ENCODE measurements at regions not wholly inside any gene's neighbourhood (a gene's known extent, or its start where the extent isn't known, plus 50 kb on each side); places are given as distances from the start of the nearest gene placed in this dataset.
"Not testable (repeated sequence)": the region's sequence is repeated elsewhere in the genome, so short reads cannot be mapped to it uniquely, and the experiment has no call there.

DNA sequence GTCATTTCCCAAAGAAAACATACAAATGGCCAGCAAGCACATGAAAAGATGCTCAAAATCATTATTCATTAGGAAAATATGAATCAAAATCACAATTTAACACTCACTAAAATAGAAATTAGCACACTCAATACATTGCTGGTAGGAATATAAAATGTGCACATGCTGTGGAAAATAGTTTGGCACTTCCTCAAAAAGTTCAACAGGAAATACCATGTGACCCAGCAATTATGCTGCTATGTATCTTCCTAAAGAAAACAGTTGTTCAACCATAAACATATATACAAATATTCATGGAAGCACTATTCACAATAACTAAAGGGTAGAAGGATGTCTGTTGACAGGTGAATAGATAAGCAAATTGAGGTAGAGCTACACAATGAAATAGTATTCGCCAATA is 187.3 kb upstream of the SOX6 start:
- DNase-seq (ENCODE audit: low spot score in 2 of 2), result no peak
- Histone ChIP-seq H3K9me3 (no peaks in the 10 kb centered on the region; the same call in none of the 2 replicates), H3K4me1 (0 out of 2 replicates have a peak, but pooled peaks cover 3% of the 10 kb centered on the region), H3K27me3 (ENCODE audit: low read depth) (no peaks in the 10 kb centered on the region), H3K4me3 (no peak overlapping the region), H3K36me3 (replicated peaks) (no peaks in the 10 kb centered on the region)
- in situ Hi-C loops (cut with MboI; ENCODE audit: low sequenced_read_pairs), result no loop called here

DNA sequence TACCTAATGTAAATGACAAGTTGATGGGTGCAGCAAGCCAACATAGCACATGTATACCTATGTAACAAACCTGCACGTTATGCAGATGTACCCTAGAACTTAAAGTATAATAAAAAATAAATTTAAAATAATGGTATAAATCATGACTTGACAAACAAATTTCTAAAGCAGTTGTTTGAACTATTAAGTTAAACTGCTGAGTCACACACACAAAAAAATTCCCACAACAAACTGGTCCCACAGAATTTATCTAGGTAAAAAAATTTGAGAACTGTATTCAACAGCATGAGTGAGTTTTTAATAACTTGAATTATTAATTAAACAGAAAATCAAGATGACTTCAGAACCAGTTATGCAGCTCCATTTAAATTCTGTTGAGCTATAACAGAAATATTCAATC is 186.0 kb upstream of the SOX6 start:
- Histone ChIP-seq H3K9me3 (no peaks in the 10 kb centered on the region; the same call in none of the 2 replicates), H3K36me3 (replicated peaks) (no peaks in the 10 kb centered on the region), H3K27me3 (ENCODE audit: low read depth) (no peaks in the 10 kb centered on the region), H3K4me3 (no peak overlapping the region), H3K4me1 (0 out of 2 replicates have a peak, but pooled peaks cover 3% of the 10 kb centered on the region)
- DNase-seq (ENCODE audit: low spot score in 2 of 2), result no peak
- in situ Hi-C loops (cut with MboI; ENCODE audit: low sequenced_read_pairs), result no loop called here

DNA sequence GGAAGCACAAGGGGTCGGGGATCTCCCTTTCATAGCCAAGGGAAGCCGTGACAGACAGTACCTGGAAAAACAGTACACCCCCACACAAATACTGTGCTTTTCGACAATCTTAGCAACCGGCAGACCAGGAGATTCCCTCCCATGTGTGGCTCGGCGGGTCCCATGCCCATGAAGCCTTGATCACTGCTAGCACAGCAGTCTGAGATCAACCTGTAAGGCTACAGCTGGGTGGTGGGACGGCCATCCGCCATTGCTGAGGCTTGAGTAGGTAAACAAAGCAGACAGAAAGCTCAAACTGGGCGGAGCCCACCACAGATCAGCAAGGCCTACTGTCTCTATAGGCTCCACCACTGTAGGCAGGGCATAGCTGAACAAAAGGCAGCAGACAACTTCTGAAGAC is 180.2 kb upstream of the SOX6 start:
- H3K4me3 ChIP-seq, result no peak overlapping the region
- H3K27me3 ChIP-seq (ENCODE audit: low read depth), result no peaks in the 10 kb centered on the region
- DNase-seq (ENCODE audit: low spot score in 2 of 2), result no peak
- H3K9me3 ChIP-seq, result no peaks in the 10 kb centered on the region
- in situ Hi-C loops (cut with MboI; ENCODE audit: low sequenced_read_pairs), result no loop called here
- no peaks in the 10 kb centered on the region for H3K4me1 ChIP-seq
- H3K36me3 ChIP-seq (replicated peaks), result no peaks in the 10 kb centered on the region

DNA sequence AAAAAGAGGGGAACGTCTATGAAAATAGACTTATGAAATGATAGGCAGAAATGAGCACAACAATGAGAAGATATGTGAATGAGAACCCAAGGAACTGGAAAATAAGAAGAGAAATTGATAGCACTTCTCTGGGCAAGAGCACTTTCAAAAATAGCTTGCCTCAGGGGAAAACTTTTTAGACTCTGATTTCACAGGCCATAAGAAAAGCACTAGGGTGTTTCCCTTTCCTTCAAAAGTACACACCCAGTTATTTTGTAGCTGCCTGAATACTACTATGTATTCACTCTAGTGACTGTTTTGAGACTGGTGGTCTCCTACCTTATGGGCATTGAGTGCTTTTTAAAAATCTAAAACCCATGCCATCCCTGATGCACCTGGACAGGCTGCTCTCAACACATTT is 172.3 kb upstream of the SOX6 start:
- DNase-seq (ENCODE audit: low spot score in 2 of 2), result no peak
- in situ Hi-C loops (cut with MboI; ENCODE audit: low sequenced_read_pairs), result no loop called here
- H3K9me3 ChIP-seq, result no peaks in the 10 kb centered on the region
- peaks cover 3% of the 10 kb centered on the region; the same call in 1 of the 2 replicates for H3K4me1 ChIP-seq
- no peaks in the 10 kb centered on the region for H3K36me3 ChIP-seq (replicated peaks)
- H3K4me3 ChIP-seq, result no peak overlapping the region
- H3K27me3 ChIP-seq (ENCODE audit: low read depth), result no peaks in the 10 kb centered on the region

DNA sequence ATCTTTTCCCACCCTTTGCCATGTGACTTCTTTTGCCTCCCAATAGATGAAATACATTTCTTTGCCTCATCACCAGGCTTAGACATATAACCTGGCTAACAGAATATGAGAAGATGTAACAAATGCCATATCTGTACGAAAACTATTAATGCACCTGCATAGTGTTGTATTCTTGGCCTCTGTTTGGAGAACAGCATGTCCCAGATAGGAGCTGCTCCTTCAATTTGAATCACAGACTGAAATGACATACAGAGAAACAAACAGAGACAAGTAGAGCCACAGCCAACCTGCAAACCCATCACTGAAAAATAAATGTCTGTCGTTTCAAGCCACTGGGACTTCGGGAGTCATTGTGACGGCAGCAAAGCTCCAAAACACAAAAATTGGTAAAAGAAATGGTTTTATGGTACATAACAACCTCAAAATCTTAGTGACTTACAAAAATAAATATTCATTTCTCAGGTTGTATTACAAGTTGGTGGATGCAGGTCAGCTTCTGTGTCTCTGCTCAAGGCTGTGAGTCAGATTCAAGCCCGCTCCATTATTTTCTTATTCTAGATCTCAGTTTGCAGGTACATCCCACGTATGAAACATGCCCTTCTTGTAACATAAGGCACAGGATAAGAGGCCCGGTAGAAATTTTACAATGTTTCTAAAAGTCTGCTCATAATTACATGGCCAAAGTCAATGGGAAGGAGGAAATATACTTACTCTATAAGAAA is 171.3 kb upstream of the SOX6 start:
- DNase-seq (ENCODE audit: low spot score in 2 of 2), result no peak
- H3K9me3 ChIP-seq, result no peaks in the 10 kb centered on the region
- no peak overlapping the region for H3K4me3 ChIP-seq
- peaks cover 3% of the 10 kb centered on the region; the same call in 1 of the 2 replicates for H3K4me1 ChIP-seq
- no peaks in the 10 kb centered on the region for H3K27me3 ChIP-seq (ENCODE audit: low read depth)
- no peaks in the 10 kb centered on the region for H3K36me3 ChIP-seq (replicated peaks)
- in situ Hi-C loops (cut with MboI; ENCODE audit: low sequenced_read_pairs), result no loop called here

DNA sequence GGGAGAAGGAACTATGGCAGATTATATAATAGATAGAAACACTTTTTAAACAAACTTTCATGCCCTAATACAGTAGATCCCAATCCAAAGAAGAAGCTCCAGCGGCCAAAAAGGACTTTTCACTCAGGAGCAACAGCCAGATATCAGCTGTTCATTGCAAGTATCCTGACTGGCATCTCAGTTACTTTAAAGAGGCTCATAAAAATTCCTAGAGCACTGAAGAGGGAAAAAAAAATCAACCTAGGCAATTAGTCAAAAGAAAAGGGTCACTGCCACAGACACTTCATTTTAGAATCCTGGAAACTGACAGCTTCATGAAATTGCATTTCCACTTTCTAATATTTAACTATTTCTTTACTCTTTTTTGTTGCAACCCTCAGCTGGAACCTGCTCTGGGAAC is 170.6 kb upstream of the SOX6 start:
- Histone ChIP-seq H3K36me3 (replicated peaks) (no peaks in the 10 kb centered on the region), H3K27me3 (ENCODE audit: low read depth) (no peaks in the 10 kb centered on the region), H3K4me1 (peaks cover 3% of the 10 kb centered on the region; the same call in 1 of the 2 replicates), H3K4me3 (no peak overlapping the region), H3K9me3 (no peaks in the 10 kb centered on the region)
- in situ Hi-C loops (cut with MboI; ENCODE audit: low sequenced_read_pairs), result no loop called here
- no peak for DNase-seq (ENCODE audit: low spot score in 2 of 2)

DNA sequence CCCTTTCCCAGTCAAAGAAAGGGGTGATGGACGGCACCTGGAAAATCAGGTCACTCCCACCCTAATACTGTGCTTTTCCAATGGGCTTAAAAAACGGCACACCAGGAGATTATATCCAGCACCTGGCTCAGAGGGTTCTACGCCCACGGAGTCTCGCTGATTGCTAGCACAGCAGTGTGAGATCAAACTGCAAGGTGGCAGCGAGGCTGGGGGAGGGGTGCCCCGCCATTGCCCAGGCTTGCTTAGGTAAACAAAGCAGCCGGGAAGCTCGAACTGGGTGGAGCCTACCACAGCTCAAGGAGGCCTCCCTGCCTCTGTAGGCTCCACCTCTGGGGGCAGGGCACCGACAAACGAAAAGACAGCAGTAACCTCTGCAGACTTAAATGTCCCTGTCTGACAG is 164.4 kb upstream of the SOX6 start:
- H3K36me3 ChIP-seq (replicated peaks); in situ Hi-C loops (cut with MboI; ENCODE audit: low sequenced_read_pairs); H3K4me3 ChIP-seq; H3K9me3 ChIP-seq; H3K4me1 ChIP-seq; DNase-seq (ENCODE audit: low spot score in 2 of 2); H3K27me3 ChIP-seq (ENCODE audit: low read depth): not testable (repeated sequence)

DNA sequence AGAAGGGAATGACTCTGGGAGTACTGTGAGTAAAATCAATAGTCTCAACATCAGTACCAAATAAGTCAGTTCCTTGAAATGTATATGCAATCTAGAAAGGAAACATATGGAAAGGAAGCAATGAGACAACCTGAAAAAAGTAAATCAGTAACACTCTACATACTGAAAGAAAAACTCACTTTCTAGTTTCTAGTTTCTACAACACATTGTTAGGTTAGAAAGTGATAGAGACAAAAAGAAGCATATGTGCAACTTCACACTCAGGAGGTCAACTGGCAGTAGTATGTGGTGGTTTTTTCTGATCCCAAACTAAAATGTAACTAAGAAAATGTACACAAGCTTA is 156.5 kb upstream of the SOX6 start:
- no peak for DNase-seq (ENCODE audit: low spot score in 2 of 2)
- no peak overlapping the region for H3K4me3 ChIP-seq
- H3K4me1 ChIP-seq, result no peaks in the 10 kb centered on the region
- in situ Hi-C loops (cut with MboI; ENCODE audit: low sequenced_read_pairs), result no loop called here
- H3K27me3 ChIP-seq (ENCODE audit: low read depth), result no peaks in the 10 kb centered on the region
- H3K36me3 ChIP-seq (replicated peaks), result no peaks in the 10 kb centered on the region
- no peaks in the 10 kb centered on the region for H3K9me3 ChIP-seq

DNA sequence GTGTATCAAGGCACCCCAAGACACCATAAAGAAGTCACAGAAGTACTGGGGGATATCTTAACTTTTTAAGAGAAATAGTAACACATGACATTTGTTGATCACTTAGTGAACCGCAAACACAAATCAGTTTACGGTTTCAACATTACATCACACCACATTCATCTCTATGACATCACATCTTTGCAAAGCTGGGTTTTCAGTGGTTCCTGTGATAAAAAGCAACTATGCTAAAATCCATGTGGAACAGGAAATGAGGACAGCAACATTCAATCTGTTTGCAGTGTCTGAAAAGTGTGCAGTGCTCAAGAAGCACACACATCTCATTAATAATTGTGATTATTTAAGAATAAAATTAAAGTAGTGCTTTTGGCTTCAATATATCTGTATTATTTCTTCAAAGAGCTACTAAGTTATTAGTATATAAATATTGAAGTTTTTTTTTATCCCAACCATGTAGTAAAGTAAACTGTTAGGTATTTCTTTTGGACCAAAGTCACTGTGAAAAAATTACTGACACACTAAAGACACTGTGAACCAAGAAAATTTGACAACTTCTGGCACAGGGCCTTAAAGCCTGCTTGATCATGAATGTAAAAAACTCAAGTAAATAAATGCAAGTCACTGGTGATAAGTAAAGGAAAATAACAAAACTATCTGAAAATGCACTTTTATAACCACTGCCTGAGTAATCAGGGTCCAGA is 156.0 kb upstream of the SOX6 start:
- DNase-seq (ENCODE audit: low spot score in 2 of 2), result no peak
- Histone ChIP-seq H3K36me3 (replicated peaks) (no peaks in the 10 kb centered on the region), H3K4me1 (no peaks in the 10 kb centered on the region), H3K9me3 (no peaks in the 10 kb centered on the region), H3K27me3 (ENCODE audit: low read depth) (no peaks in the 10 kb centered on the region), H3K4me3 (no peak overlapping the region)
- in situ Hi-C loops (cut with MboI; ENCODE audit: low sequenced_read_pairs), result no loop called here

DNA sequence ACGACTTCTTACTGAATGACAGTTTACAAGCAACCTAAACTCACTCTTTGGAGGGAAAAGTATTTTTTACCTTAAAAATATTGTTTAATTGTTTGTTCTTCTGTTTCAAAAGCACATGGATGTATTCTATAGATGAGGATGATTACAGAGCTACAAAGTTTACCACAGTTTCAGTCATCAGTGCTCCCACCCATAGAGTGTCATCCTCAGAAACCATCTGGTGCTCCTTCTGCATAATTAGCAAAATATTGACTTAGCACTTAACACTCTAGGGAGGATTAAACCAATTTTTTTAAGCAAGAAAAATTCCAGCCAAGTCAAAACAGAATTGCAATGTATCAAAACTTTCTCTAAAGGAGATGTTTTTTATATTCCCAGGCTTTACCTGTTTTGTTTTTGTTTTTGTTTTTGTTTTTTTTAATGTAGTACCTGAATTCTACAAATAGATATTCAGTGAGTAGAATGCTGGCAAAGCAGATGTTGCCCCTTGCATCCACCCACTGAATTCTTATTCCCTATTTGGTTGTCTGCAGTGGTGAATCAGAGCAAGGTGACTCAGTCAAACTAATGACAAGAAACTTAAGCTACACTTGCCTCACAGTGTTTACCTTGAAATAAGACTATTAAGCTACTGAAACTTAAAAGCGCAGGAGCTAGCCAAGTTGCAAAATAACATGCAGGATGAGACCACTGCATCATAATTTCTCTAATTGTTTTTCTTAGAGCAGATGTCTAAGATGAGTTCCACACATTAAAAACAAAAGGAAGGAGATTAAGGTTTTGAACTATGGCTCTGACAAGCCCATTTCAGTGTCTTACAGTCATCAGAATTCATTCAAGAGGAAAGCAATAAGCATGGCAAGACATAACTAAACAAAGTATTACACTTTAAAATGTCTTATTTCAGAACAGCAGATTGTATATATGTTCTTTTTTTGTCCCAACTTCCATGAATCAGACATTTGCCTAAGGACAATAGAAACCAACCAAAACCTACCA is 155.1 kb upstream of the SOX6 start:
- Histone ChIP-seq H3K9me3 (no peaks in the 10 kb centered on the region), H3K4me1 (no peaks in the 10 kb centered on the region), H3K27me3 (ENCODE audit: low read depth) (no peaks in the 10 kb centered on the region), H3K4me3 (no peak overlapping the region), H3K36me3 (replicated peaks) (no peaks in the 10 kb centered on the region)
- DNase-seq (ENCODE audit: low spot score in 2 of 2), result no peak
- in situ Hi-C loops (cut with MboI; ENCODE audit: low sequenced_read_pairs), result no loop called here

DNA sequence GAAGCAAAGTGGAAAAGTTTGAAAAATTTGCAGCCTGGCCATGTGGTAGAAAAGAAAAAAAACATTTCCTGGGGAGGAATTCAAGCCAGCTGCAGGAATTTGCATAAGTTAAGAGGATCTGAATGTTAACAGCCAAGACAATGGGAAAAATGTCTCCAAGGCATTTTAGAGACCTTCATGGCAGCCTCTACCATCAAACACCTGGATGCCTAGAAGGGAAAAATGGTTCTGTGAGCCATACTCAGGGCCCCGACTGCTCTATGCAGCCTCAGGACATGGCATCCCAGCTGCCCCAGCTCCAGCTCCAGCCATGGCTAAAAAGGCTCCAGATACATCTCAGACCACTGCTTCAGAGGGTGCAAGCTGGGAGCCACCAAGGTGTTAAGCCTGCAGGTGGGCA is 149.1 kb upstream of the SOX6 start:
- DNase-seq (ENCODE audit: low spot score in 2 of 2), result no peak
- in situ Hi-C loops (cut with MboI; ENCODE audit: low sequenced_read_pairs), result no loop called here
- no peaks in the 10 kb centered on the region for H3K36me3 ChIP-seq (replicated peaks)

DNA sequence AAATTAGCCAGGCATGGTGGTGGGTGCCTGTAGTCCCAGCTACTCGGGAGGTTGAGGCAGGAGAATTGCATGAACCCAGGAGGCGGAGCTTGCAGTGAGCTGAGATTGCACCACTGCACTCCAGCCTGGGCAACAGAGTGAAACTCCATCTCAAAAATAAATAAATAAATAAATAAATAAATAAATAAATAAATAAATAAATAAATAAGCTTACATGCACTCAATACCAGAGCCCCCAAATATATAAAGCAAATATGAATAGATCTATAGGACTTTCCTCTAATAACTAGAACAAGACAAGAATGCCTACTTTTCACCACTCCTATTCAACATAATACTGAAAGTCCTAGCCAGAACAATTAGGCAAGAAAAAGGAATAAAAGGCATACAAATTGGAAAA is 147.5 kb upstream of the SOX6 start:
- H3K36me3 ChIP-seq (replicated peaks); H3K4me3 ChIP-seq; H3K9me3 ChIP-seq; H3K4me1 ChIP-seq; DNase-seq (ENCODE audit: low spot score in 2 of 2); H3K27me3 ChIP-seq (ENCODE audit: low read depth); in situ Hi-C loops (cut with MboI; ENCODE audit: low sequenced_read_pairs): not testable (repeated sequence)

More for the DNA sequence above, 149.1 kb upstream of the SOX6 start:
- Histone ChIP-seq H3K27me3 (ENCODE audit: low read depth) (no peaks in the 10 kb centered on the region), H3K9me3 (no peaks in the 10 kb centered on the region), H3K4me1 (no peaks in the 10 kb centered on the region), H3K4me3 (no peak overlapping the region)

DNA sequence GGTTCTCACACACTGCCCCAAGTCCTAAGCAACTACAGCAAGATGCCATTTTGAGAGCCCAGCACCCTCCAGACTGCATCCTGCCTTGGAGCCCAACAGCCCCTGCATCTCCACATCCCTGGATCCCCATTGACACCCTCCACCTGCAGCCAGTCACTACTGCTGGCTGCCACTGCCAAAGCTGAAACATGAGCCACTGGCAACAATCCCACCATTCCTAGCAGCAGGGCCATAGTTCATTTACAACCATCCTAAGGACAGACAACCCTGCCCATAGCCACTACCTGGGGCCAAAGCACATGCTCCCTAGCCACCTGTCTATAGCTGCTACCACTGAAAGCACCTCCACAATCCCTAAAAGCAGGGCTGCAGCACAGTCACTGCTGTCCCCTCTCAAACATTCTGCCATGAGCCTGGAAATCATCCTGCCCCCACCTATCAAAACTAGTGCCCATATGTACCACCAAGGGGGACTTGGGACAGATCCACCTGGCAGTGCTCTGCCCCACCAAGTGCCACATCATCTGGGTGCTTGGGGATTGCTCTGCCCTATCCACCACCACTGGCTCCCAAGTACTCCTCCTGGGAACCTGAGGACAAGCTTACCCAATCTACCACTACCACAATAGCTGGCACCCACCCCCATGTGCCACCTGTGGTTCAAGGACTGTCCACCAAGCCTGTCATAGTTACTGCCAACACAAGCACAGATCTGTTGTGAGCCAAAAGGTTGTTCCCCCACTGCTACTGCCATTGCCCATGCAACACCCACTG is 138.8 kb upstream of the SOX6 start:
- H3K4me3 ChIP-seq, result no peak overlapping the region
- H3K27me3 ChIP-seq (ENCODE audit: low read depth), result no peaks in the 10 kb centered on the region
- in situ Hi-C loops (cut with MboI; ENCODE audit: low sequenced_read_pairs), result no loop called here
- H3K4me1 ChIP-seq, result no peaks in the 10 kb centered on the region
- no peaks in the 10 kb centered on the region for H3K9me3 ChIP-seq
- no peak for DNase-seq (ENCODE audit: low spot score in 2 of 2)
- no peaks in the 10 kb centered on the region for H3K36me3 ChIP-seq (replicated peaks)

Data from HAP-1 (cell line).